ENCODE measurements at regions not wholly inside any gene's neighbourhood (a gene's known extent, or its start where the extent isn't known, plus 50 kb on each side); places are given as distances from the start of the nearest gene placed in this dataset.

DNA sequence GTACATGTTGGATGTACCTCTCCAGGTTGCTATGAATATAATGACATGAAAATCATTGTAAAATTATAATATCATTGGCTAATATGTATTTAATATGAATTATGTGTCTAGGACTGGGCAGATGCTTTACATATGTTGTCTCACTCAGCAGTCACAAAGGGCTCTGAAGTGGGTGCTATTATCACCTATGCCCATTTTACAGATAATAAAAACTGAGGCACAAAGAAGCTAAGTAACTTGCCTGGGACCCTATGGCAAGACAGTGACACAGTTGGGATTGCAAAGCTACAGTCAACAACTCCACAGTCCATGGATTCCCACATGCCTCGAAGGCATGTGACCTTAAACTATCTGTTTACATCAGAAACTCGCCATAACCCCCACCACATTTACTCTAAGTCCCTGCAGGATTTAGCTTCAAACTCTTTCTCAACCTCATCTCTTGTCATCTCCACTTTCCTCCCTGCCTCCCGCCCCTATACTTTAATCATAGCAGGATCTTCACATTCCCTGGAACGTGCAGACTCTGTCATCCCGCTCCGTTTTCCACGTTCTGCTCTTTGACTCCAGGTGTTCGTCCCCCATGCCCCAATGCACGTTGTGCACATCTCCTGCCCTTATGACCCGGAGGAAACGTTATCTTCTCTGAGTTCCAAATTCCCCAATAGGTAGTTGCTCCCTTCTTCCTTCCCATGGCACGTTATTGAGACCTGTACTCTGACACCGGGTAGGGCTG is 143.0 kb upstream of the NRIP1 start:
- Mint-ChIP-seq H3K36me3 (ENCODE audit: insufficient read depth, unreplicated experiment) (no peaks in the 10 kb centered on the region), H3K27me3 (ENCODE audit: insufficient read depth, unreplicated experiment) (no peaks in the 10 kb centered on the region), H3K4me3 (ENCODE audit: unreplicated experiment) (no peak overlapping the region), H3K9me3 (ENCODE audit: unreplicated experiment) (no peaks in the 10 kb centered on the region), H3K27ac (ENCODE audit: low read depth, unreplicated experiment) (no peak overlapping the region), H3K4me1 (ENCODE audit: insufficient read depth, unreplicated experiment) (peaks cover 22% of the 10 kb centered on the region)
- CTCF ChIA-PET = interaction anchor here (0.6 to 0.7 kb wide), 3 partner anchors 62 to 466 kb away, joined by 3 read pairs; no protein-coding TSS in a partner anchor
- BruUV-seq (replicated peaks) = no TSS peak
- intact Hi-C loops (cut with micrococcal nuclease) = no loop called here
- POLR2A ChIA-PET = interaction anchor here (1.6 kb wide), 1 partner anchor 13 kb away, joined by 5 read pairs; no protein-coding TSS in a partner anchor
- no peak for TF ChIP-seq CTCF (IDR thresholded peaks at IDR 0.05; ENCODE audit: unreplicated experiment)
- DNase-seq (ENCODE audit: unreplicated experiment) = no peak

DNA sequence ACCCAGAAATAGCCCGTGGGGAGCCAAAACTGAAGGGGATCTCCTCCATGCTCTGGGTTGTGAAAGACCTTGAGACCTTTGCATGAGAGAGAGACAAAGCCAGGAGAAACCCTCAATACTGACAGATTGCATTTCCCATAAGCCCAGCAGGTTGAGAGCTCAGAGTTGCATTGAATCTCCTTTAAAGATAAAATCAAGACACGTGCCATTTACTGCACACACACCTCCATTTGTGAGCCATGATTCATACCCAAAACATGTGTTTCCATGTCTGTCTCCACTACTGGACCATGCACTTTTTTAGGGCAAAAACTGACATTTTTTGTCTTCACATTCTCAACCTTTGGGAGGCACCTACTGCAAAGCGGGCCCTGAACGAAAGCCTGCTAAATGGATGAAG is 144.0 kb upstream of the NRIP1 start:
- intact Hi-C loops (cut with micrococcal nuclease) = no loop called here
- BruUV-seq (replicated peaks) = no TSS peak
- no peaks in the 10 kb centered on the region for H3K36me3 Mint-ChIP-seq (ENCODE audit: insufficient read depth, unreplicated experiment)
- no peaks in the 10 kb centered on the region for H3K27me3 Mint-ChIP-seq (ENCODE audit: insufficient read depth, unreplicated experiment)
- ChIA-PET POLR2A (interaction anchor here (0.7 to 3.1 kb wide), 6 partner anchors 10 to 250 kb away, joined by 3 to 12 read pairs (median 4); partner anchors contain the start of gene NRIP1), CTCF (interaction anchor here (0.6 to 0.7 kb wide), 2 partner anchors 11 to 172 kb away, joined by 3 read pairs; no protein-coding TSS in a partner anchor)
- no peak overlapping the region for H3K27ac Mint-ChIP-seq (ENCODE audit: low read depth, unreplicated experiment)
- no peak for DNase-seq (ENCODE audit: unreplicated experiment)
- peaks cover 22% of the 10 kb centered on the region for H3K4me1 Mint-ChIP-seq (ENCODE audit: insufficient read depth, unreplicated experiment)
- H3K9me3 Mint-ChIP-seq (ENCODE audit: unreplicated experiment) = no peaks in the 10 kb centered on the region
- TF ChIP-seq CTCF (IDR thresholded peaks at IDR 0.05; ENCODE audit: unreplicated experiment) = no peak
- H3K4me3 Mint-ChIP-seq (ENCODE audit: unreplicated experiment) = no peak overlapping the region

- no peak for DNase-seq (ENCODE audit: unreplicated experiment)
- no peaks in the 10 kb centered on the region for H3K27me3 Mint-ChIP-seq (ENCODE audit: insufficient read depth, unreplicated experiment)
- no peaks in the 10 kb centered on the region for H3K36me3 Mint-ChIP-seq (ENCODE audit: insufficient read depth, unreplicated experiment)
- no peak for TF ChIP-seq CTCF (IDR thresholded peaks at IDR 0.05; ENCODE audit: unreplicated experiment)
- POLR2A ChIA-PET = interaction anchor here (0.7 to 3.1 kb wide), 7 partner anchors 10 to 250 kb away, joined by 3 to 12 read pairs (median 4); partner anchors contain the start of gene NRIP1
- BruUV-seq (replicated peaks) = no TSS peak
- intact Hi-C loops (cut with micrococcal nuclease) = no loop called here
- H3K9me3 Mint-ChIP-seq (ENCODE audit: unreplicated experiment) = no peaks in the 10 kb centered on the region
- peaks cover 22% of the 10 kb centered on the region for H3K4me1 Mint-ChIP-seq (ENCODE audit: insufficient read depth, unreplicated experiment)
- no peak overlapping the region for H3K27ac Mint-ChIP-seq (ENCODE audit: low read depth, unreplicated experiment)
- CTCF ChIA-PET = interaction anchor here (0.6 to 0.7 kb wide), 2 partner anchors 12 to 171 kb away, joined by 3 read pairs; no protein-coding TSS in a partner anchor
- H3K4me3 Mint-ChIP-seq (ENCODE audit: unreplicated experiment) = no peak overlapping the region
These were observed 144.4 kb upstream of the NRIP1 start for GRCh38 chr21:15209224-15209623.

GRCh38 chr21:15210235-15210678 is 145.5 kb upstream of the NRIP1 start:
- no peak for TF ChIP-seq CTCF (IDR thresholded peaks at IDR 0.05; ENCODE audit: unreplicated experiment)
- H3K4me1 Mint-ChIP-seq (ENCODE audit: insufficient read depth, unreplicated experiment) = peaks cover 22% of the 10 kb centered on the region
- no peak overlapping the region for H3K4me3 Mint-ChIP-seq (ENCODE audit: unreplicated experiment)
- BruUV-seq (replicated peaks) = no TSS peak
- no peaks in the 10 kb centered on the region for H3K36me3 Mint-ChIP-seq (ENCODE audit: insufficient read depth, unreplicated experiment)
- peak; percentile 99 for DNase-seq (ENCODE audit: unreplicated experiment)
- no peaks in the 10 kb centered on the region for H3K9me3 Mint-ChIP-seq (ENCODE audit: unreplicated experiment)
- POLR2A ChIA-PET = interaction anchor here (1.0 to 3.1 kb wide), 4 partner anchors 10 to 145 kb away, joined by 4 to 12 read pairs (median 4); partner anchors contain the start of gene NRIP1
- no peaks in the 10 kb centered on the region for H3K27me3 Mint-ChIP-seq (ENCODE audit: insufficient read depth, unreplicated experiment)
- intact Hi-C loops (cut with micrococcal nuclease) = no loop called here
- CTCF ChIA-PET = no interaction called here
- H3K27ac Mint-ChIP-seq (ENCODE audit: low read depth, unreplicated experiment) = no peak overlapping the region

Data from MCF 10A (cell line).